K562 (cell line): ENCODE measurements at regions not wholly inside any gene's neighbourhood (a gene's known extent, or its start where the extent isn't known, plus 50 kb on each side); places are given as distances from the start of the nearest gene placed in this dataset.

ENCODE experiments used
- ATAC-seq: fragments of 200-7000 bp; cut with Tn5 transposase; 3 replicates; pipeline ENCODE4 v1.9.1; 2020; ENCODE audit warnings: moderate library complexity
- BruUV-seq: library from RNA; stranded (reverse); fragments of 400-500 nt; replicated peaks from 2 replicates; lab custom pipeline; 2021; lab: Mats Ljungman, UMichigan
- CTCF ChIA-PET: fragments of 300-600 bp; formaldehyde crosslinking; extraction: SDS; loops from one replicate; lab custom pipeline; 2021; ENCODE audit warnings: low intra/inter-chr PET ratio; lab: Yijun Ruan, JAX
- POLR2A ChIA-PET: fragments of 300-600, 350-650 bp; sonication (Branson Sonifier 250); formaldehyde crosslinking; extraction: SDS; loops from one replicate; lab custom pipeline; 2021; ENCODE audit warnings: antibody characterized with exemption, inconsistent platforms; lab: Yijun Ruan, JAX
- DNase-seq, 4 experiments: peaks; one replicate each; pipeline versions ENCODE4 v3.0.0 to v3.0.0-alpha.2; 2011 to 2018; ENCODE audit warnings: low spot score in 3 of 4, mixed read lengths in 3 of 4; ENCODE audit errors: extremely low read depth in 1 of 4
- FAIRE-seq: peaks from 2 replicates; lab custom pipeline; 2011; peaks lifted over from hg19 to GRCh38; lab: Jason Lieb, UNC
- H2AFZ ChIP-seq: 2 replicates; pipeline ENCODE4 v1.6.0; 2011; ENCODE audit warnings: low read depth, low read length, control low read depth, inconsistent platforms
- H3K27ac ChIP-seq: fragments of 200-600 bp; 3 replicates; pipeline ENCODE4 v1.8.0; 2011; ENCODE audit warnings: low read depth, mild to moderate bottlenecking, control low read depth, inconsistent platforms, low read length, moderate library complexity, mixed read lengths; ENCODE audit errors: extremely low read depth
- H3K27me3 ChIP-seq, 2 experiments: fragments of 300-600 bp in 1 of 2; 2 replicates in 1 of 2; 3 replicates in 1 of 2; pipeline versions ENCODE4 v1.6.0 to v1.8.0; 2011; ENCODE audit warnings: inconsistent platforms in 2 of 2, low read length in 2 of 2, mild to moderate bottlenecking in 1 of 2, mixed read lengths in 1 of 2, moderate library complexity in 1 of 2; ENCODE audit not compliant: control insufficient read depth in 2 of 2, insufficient read depth in 2 of 2
- H3K36me3 ChIP-seq: fragments of 300-600 bp; 3 replicates; pipeline ENCODE4 v1.8.0; 2011; ENCODE audit warnings: mild to moderate bottlenecking, low read length, inconsistent platforms; ENCODE audit not compliant: control insufficient read depth, insufficient read depth
- H3K4me1 ChIP-seq, 2 experiments: fragments of 200-600 bp in 1 of 2; replicated peaks in 1 of 2; 2 replicates in 1 of 2; 3 replicates in 1 of 2; pipeline versions ENCODE4 v1.5.1 to v1.8.0; 2011; ENCODE audit warnings: inconsistent platforms in 2 of 2, low read length in 2 of 2, mild to moderate bottlenecking in 1 of 2, mixed read lengths in 1 of 2, moderate library complexity in 1 of 2; ENCODE audit not compliant: control insufficient read depth in 2 of 2, insufficient read depth in 2 of 2
- H3K4me2 ChIP-seq: 2 replicates; pipeline ENCODE4 v1.6.1; 2011; ENCODE audit warnings: low read length, control low read depth, inconsistent platforms, mixed read lengths; ENCODE audit not compliant: insufficient read depth
- H3K4me3 ChIP-seq: fragments of 200-600 bp; sonication (generic), shearing (Covaris generic); 2 replicates; pipeline ENCODE4 v1.5.1; 2016; ENCODE audit warnings: control low read depth, inconsistent platforms
- H3K79me2 ChIP-seq: fragments of 200-600 bp; 3 replicates; pipeline ENCODE4 v1.8.0; 2011; ENCODE audit warnings: low read length, inconsistent platforms; ENCODE audit not compliant: control insufficient read depth, insufficient read depth
- H3K9ac ChIP-seq, 2 experiments: 2 replicates each; pipeline versions ENCODE4 v1.6.0 to v1.6.1; 2011; ENCODE audit warnings: low read depth in 2 of 2, low read length in 2 of 2, control low read depth in 1 of 2, inconsistent platforms in 1 of 2, mild to moderate bottlenecking in 1 of 2, mixed read lengths in 1 of 2; ENCODE audit not compliant: insufficient read depth in 1 of 2
- H3K9me1 ChIP-seq: one replicate; pipeline ENCODE4 v1.6.0; 2011; ENCODE audit warnings: inconsistent platforms, mild to moderate bottlenecking, low read length, moderate library complexity; ENCODE audit not compliant: control insufficient read depth, insufficient read depth
- H3K9me3 ChIP-seq: replicated peaks from 2 replicates; pipeline ENCODE4 v1.5.1; 2011; ENCODE audit warnings: low read depth, low read length, inconsistent platforms; ENCODE audit not compliant: control insufficient read depth, insufficient read depth
- H4K20me1 ChIP-seq: replicated peaks from 2 replicates; pipeline ENCODE4 v1.6.1; 2011; ENCODE audit warnings: low read length, inconsistent platforms, mixed read lengths; ENCODE audit not compliant: control insufficient read depth, insufficient read depth
- BRD4 ChIP-seq: fragments of 200-600 bp; sonication (generic); IDR thresholded peaks from 2 replicates; pipeline ENCODE4 v1.6.1; 2017; ENCODE audit warnings: inconsistent platforms
- CTBP1 ChIP-seq: fragments of 450-650 bp; IDR thresholded peaks from 2 replicates; pipeline ENCODE4 v1.6.1; 2016; ENCODE audit warnings: borderline replicate concordance
- DACH1 ChIP-seq: fragments of 450-650 bp; IDR thresholded peaks from 2 replicates; pipeline ENCODE4 v1.6.1; 2018; ENCODE audit not compliant: partially characterized antibody
- ESRRB ChIP-seq: fragments of 250-450 bp; sonication (Bioruptor Pico); IDR thresholded peaks from 2 replicates; pipeline ENCODE4 v1.5.0; 2020; ENCODE audit warnings: mild to moderate bottlenecking, moderate library complexity, borderline replicate concordance
- FOS ChIP-seq: IDR thresholded peaks from 3 replicates; pipeline ENCODE4 v1.6.1; 2011; ENCODE audit not compliant: insufficient read length; ENCODE audit errors: extremely low read depth
- HLTF ChIP-seq: fragments of 450-650 bp; IDR thresholded peaks from 2 replicates; pipeline ENCODE4 v1.6.1; 2016
- KAT8 ChIP-seq: fragments of 450-650 bp; IDR thresholded peaks from 2 replicates; pipeline ENCODE4 v1.6.1; 2016; ENCODE audit warnings: low read depth, mild to moderate bottlenecking
- KLF6 ChIP-seq: fragments of 250-450 bp; sonication (Bioruptor Pico); IDR thresholded peaks from 2 replicates; pipeline ENCODE4 v1.4.0; 2020; ENCODE audit warnings: mild to moderate bottlenecking, moderate library complexity, borderline replicate concordance
- MECOM ChIP-seq: fragments of 250-450 bp; sonication (Bioruptor Pico); IDR thresholded peaks from 2 replicates; pipeline ENCODE4 v1.8.0; 2022; ENCODE audit warnings: inconsistent platforms
- NR0B1 ChIP-seq: fragments of 450-650 bp; IDR thresholded peaks from one replicate; pipeline ENCODE4 v1.6.1; 2018; ENCODE audit warnings: mild to moderate bottlenecking, moderate library complexity; ENCODE audit not compliant: partially characterized antibody
- SRSF3 ChIP-seq: fragments of 200-400 bp; formaldehyde crosslinking; IDR thresholded peaks from 2 replicates; pipeline ENCODE4 v1.6.1; 2016; ENCODE audit warnings: mild to moderate bottlenecking, low read length, moderate library complexity; ENCODE audit not compliant: insufficient read depth
- ZBTB1 ChIP-seq: sonication (generic); formaldehyde crosslinking; IDR thresholded peaks from 2 replicates; pipeline ENCODE4 v1.8.1; 2023; ENCODE audit warnings: missing genetic modification reagents, low read depth, mild to moderate bottlenecking, borderline replicate concordance
- ZBTB11 ChIP-seq, 3 experiments: fragments of 200-800 bp in 1 of 3; fragments of 250-450 bp in 1 of 3; fragments of 450-650 bp in 1 of 3; sonication (Bioruptor Pico) in 1 of 3; sonication (Bioruptor generic) in 1 of 3; formaldehyde crosslinking in 1 of 3; IDR thresholded peaks; 2 replicates each; pipeline versions ENCODE4 v1.6.1 to v1.8.0; 2016 to 2022; ENCODE audit warnings: mild to moderate bottlenecking in 2 of 3, missing genetic modification characterization in 2 of 3, missing compliant biosample characterization in 1 of 3, moderate library complexity in 1 of 3
- ZNF766 ChIP-seq: fragments of 200-800 bp; sonication (Bioruptor generic); conservative IDR thresholded peaks from 2 replicates; pipeline ENCODE4 v1.6.1; 2016; ENCODE audit warnings: missing genetic modification characterization, missing compliant biosample characterization
- WGBS: fragments of 100-300 bp; shearing (Covaris generic); methylation state at CpG from one replicate; pipeline ENCODE4 v1.1.6; 2016; ENCODE audit warnings: low coverage, mixed read lengths; ENCODE audit not compliant: insufficient coverage; ENCODE audit errors: missing lambda C conversion rate; 5-methylcytosine and 5-hydroxymethylcytosine counted together
- in situ Hi-C: fragments of 300-500 bp; cut with MboI; formaldehyde crosslinking; loops from 4 replicates; pipeline ENCODE4 v1.15.0; 2018; ENCODE audit warnings: inconsistent platforms, mixed read lengths
- intact Hi-C: fragments of 100-400 bp; cut with micrococcal nuclease; formaldehyde crosslinking; loops from 2 replicates; pipeline ENCODE4 v1.14.2; 2022

- Histone ChIP-seq H3K79me2 (no peaks in the 10 kb centered on the region), H3K9me1 (no peaks in the 10 kb centered on the region), H3K36me3 (no peaks in the 10 kb centered on the region), H3K27ac (no peak overlapping the region), H3K4me3 (no peak overlapping the region), H4K20me1 (no peaks in the 10 kb centered on the region), H3K9ac (no peak overlapping the region), H3K4me2 (no peak overlapping the region), H3K9me3 (no peaks in the 10 kb centered on the region; the same call in 1 of the 2 replicates), H3K27me3 (no peaks in the 10 kb centered on the region), H3K4me1 (no peaks in the 10 kb centered on the region), H2AFZ (no peak overlapping the region)
- intact Hi-C loops (no loop called here), in situ Hi-C loops (no loop called here)
- ATAC-seq (no peak), FAIRE-seq (no peak), DNase-seq (no peak)
- TF ChIP-seq KAT8 (no peak), ZBTB11 (CRISPR knock-in tag; IDR thresholded peaks at IDR 0.05) (no peak), ZBTB1 (CRISPR knock-in tag) (no peak), CTBP1 (no peak), SRSF3 (no peak), MECOM (CRISPR knock-in tag) (no peak), HLTF (no peak), KLF6 (CRISPR knock-in tag) (no peak), BRD4 (no peak), ZNF766 (CRISPR knock-in tag) (no peak), FOS (no peak), NR0B1 (no peak), DACH1 (no peak), ESRRB (CRISPR knock-in tag) (no peak)
- POLR2A ChIA-PET: no interaction called here
- no TSS peak for BruUV-seq
- CTCF ChIA-PET: no interaction called here
- 0% methylated on average over 4 of the region's 4 CpGs for WGBS
Observed at GRCh38 chr3:146974001-146974400, 368.9 kb upstream of the PLSCR5 start.
